H9 (cell line): ENCODE measurements at regions not wholly inside any gene's neighbourhood (a gene's known extent, or its start where the extent isn't known, plus 50 kb on each side); places are given as distances from the start of the nearest gene placed in this dataset.

Experiments
- DNase-seq: peaks from one replicate; pipeline ENCODE4 v3.0.0-alpha.2; 2017
- H2AFZ ChIP-seq: one replicate; pipeline ENCODE4 v1.6.1; 2013; ENCODE audit warnings: mild to moderate bottlenecking, low read length, control low read depth, moderate library complexity
- H2AK5ac ChIP-seq: 2 replicates; pipeline ENCODE4 v1.6.1; 2013; ENCODE audit warnings: low read length, control low read depth, mixed read lengths; ENCODE audit not compliant: insufficient read length
- H2BK120ac ChIP-seq: one replicate; pipeline ENCODE4 v1.6.1; 2013; ENCODE audit warnings: low read depth, mild to moderate bottlenecking, low read length, control low read depth, inconsistent platforms; ENCODE audit not compliant: poor library complexity, severe bottlenecking
- H2BK12ac ChIP-seq: 2 replicates; pipeline ENCODE4 v1.6.1; 2013; ENCODE audit warnings: low read length, control low read depth, mixed read lengths, low read depth; ENCODE audit not compliant: insufficient read length
- H2BK15ac ChIP-seq: 2 replicates; pipeline ENCODE4 v1.6.1; 2013; ENCODE audit warnings: low read depth, low read length, control low read depth
- H2BK20ac ChIP-seq: one replicate; pipeline ENCODE4 v1.6.1; 2013; ENCODE audit warnings: low read depth, mild to moderate bottlenecking, low read length, control low read depth, inconsistent platforms; ENCODE audit not compliant: poor library complexity, severe bottlenecking
- H2BK5ac ChIP-seq: 2 replicates; pipeline ENCODE4 v1.6.1; 2013; ENCODE audit warnings: low read length, control low read depth, mixed read lengths; ENCODE audit not compliant: insufficient read length
- H3K14ac ChIP-seq: 2 replicates; pipeline ENCODE4 v1.6.1; 2013; ENCODE audit warnings: low read length, control low read depth; ENCODE audit not compliant: insufficient read depth
- H3K18ac ChIP-seq: 2 replicates; pipeline ENCODE4 v1.6.1; 2013; ENCODE audit warnings: low read depth, mild to moderate bottlenecking, mixed read lengths, low read length, control low read depth; ENCODE audit not compliant: insufficient read length
- H3K23ac ChIP-seq: 2 replicates; pipeline ENCODE4 v1.6.1; 2013; ENCODE audit warnings: low read length, control low read depth, mixed read lengths, low read depth; ENCODE audit not compliant: insufficient read length
- H3K23me2 ChIP-seq: 2 replicates; pipeline ENCODE4 v1.6.1; 2013; ENCODE audit warnings: low read depth, mild to moderate bottlenecking, mixed read lengths, low read length, control low read depth; ENCODE audit not compliant: insufficient read length, poor library complexity, severe bottlenecking
- H3K27ac ChIP-seq: 2 replicates; pipeline ENCODE4 v1.5.1; 2013; ENCODE audit warnings: low read length, control low read depth, mixed read lengths, low read depth; ENCODE audit not compliant: insufficient read length
- H3K27me3 ChIP-seq: 2 replicates; pipeline ENCODE4 v1.6.1; 2013; ENCODE audit warnings: low read length, control low read depth, inconsistent platforms; ENCODE audit not compliant: insufficient read depth
- H3K4ac ChIP-seq: 2 replicates; pipeline ENCODE4 v1.6.1; 2013; ENCODE audit warnings: low read depth, mild to moderate bottlenecking, control low read depth, inconsistent platforms, low read length, moderate library complexity
- H3K4me1 ChIP-seq: 2 replicates; pipeline ENCODE4 v1.6.1; 2013; ENCODE audit warnings: low read length, control low read depth, inconsistent platforms; ENCODE audit not compliant: insufficient read depth
- H3K4me2 ChIP-seq: 2 replicates; pipeline ENCODE4 v1.6.1; 2013; ENCODE audit warnings: low read length, control low read depth, mixed read lengths; ENCODE audit not compliant: insufficient read length, insufficient read depth
- H3K56ac ChIP-seq: 2 replicates; pipeline ENCODE4 v1.6.1; 2013; ENCODE audit warnings: low read depth, mild to moderate bottlenecking, mixed read lengths, low read length, control low read depth; ENCODE audit not compliant: insufficient read length
- H3K79me1 ChIP-seq: 2 replicates; pipeline ENCODE4 v1.6.1; 2013; ENCODE audit warnings: low read depth, mild to moderate bottlenecking, moderate library complexity, low read length, control low read depth, inconsistent platforms; ENCODE audit not compliant: insufficient read depth, poor library complexity, severe bottlenecking
- H3K79me2 ChIP-seq: 2 replicates; pipeline ENCODE4 v1.6.1; 2013; ENCODE audit warnings: low read length, control low read depth, inconsistent platforms; ENCODE audit not compliant: insufficient read depth
- H3K9ac ChIP-seq: 2 replicates; pipeline ENCODE4 v1.6.1; 2013; ENCODE audit warnings: low read length, control low read depth, mixed read lengths; ENCODE audit not compliant: insufficient read length; ENCODE audit errors: extremely low read depth
- H3K9me3 ChIP-seq: one replicate; pipeline ENCODE4 v1.6.1; 2013; ENCODE audit warnings: low read depth, low read length, inconsistent platforms; ENCODE audit not compliant: control insufficient read depth
- H3T11ph ChIP-seq: one replicate; pipeline ENCODE4 v1.6.1; 2013; ENCODE audit warnings: mild to moderate bottlenecking, low read length, control low read depth, inconsistent platforms
- H4K20me1 ChIP-seq: one replicate; pipeline ENCODE4 v1.6.1; 2013; ENCODE audit not compliant: control insufficient read depth, insufficient read length, insufficient read depth
- H4K5ac ChIP-seq: 2 replicates; pipeline ENCODE4 v1.6.1; 2013; ENCODE audit warnings: low read depth, mild to moderate bottlenecking, mixed read lengths, low read length, control low read depth; ENCODE audit not compliant: insufficient read length
- H4K8ac ChIP-seq: replicated peaks from 2 replicates; pipeline ENCODE4 v1.6.1; 2013; ENCODE audit warnings: low read length, control low read depth, mixed read lengths, low read depth; ENCODE audit not compliant: insufficient read length
- H4K91ac ChIP-seq: 2 replicates; pipeline ENCODE4 v1.6.1; 2013; ENCODE audit warnings: low read depth, mild to moderate bottlenecking, moderate library complexity, mixed read lengths, low read length, control low read depth; ENCODE audit not compliant: insufficient read length
- H3K27ac Mint-ChIP-seq, 3 experiments: 2 replicates in 2 of 3; 3 replicates in 1 of 3; pipeline ENCODE4 v1.8.0; 2020 to 2021; ENCODE audit warnings: mixed read lengths in 3 of 3, mild to moderate bottlenecking in 1 of 3, moderate library complexity in 1 of 3
- H3K27me3 Mint-ChIP-seq: 2 replicates; pipeline ENCODE4 v1.8.0; 2021; ENCODE audit warnings: low read depth, mild to moderate bottlenecking, moderate library complexity, mixed read lengths
- H3K36me3 Mint-ChIP-seq, 3 experiments: 2 replicates in 2 of 3; 3 replicates in 1 of 3; pipeline ENCODE4 v1.8.0; 2020 to 2021; ENCODE audit warnings: low read depth in 3 of 3, mixed read lengths in 3 of 3; ENCODE audit not compliant: insufficient read depth in 1 of 3
- H3K4me1 Mint-ChIP-seq, 2 experiments: 2 replicates each; pipeline ENCODE4 v1.8.0; 2020; ENCODE audit warnings: mixed read lengths in 2 of 2
- H3K4me3 Mint-ChIP-seq, 2 experiments: 2 replicates in 1 of 2; 3 replicates in 1 of 2; pipeline ENCODE4 v1.8.0; 2020 to 2021; ENCODE audit warnings: mild to moderate bottlenecking in 2 of 2, mixed read lengths in 2 of 2, moderate library complexity in 1 of 2
- H3K9me3 Mint-ChIP-seq, 2 experiments: 2 replicates in 1 of 2; 3 replicates in 1 of 2; pipeline ENCODE4 v1.8.0; 2020; ENCODE audit warnings: mild to moderate bottlenecking in 2 of 2, mixed read lengths in 2 of 2, moderate library complexity in 1 of 2
- CTCF ChIP-seq: fragments of 200-600 bp; sonication (generic); conservative IDR thresholded peaks from 3 replicates; pipeline ENCODE4 v1.8.0; 2021; ENCODE audit warnings: antibody characterized with exemption, mild to moderate bottlenecking
- WGBS: extraction: QIAGEN DNeasy Blood & Tissue Kit; methylation state at CpG from one replicate; pipeline ENCODE4 v1.1.7; 2013; ENCODE audit warnings: missing lambda C conversion rate, low lambda C conversion rate, mixed read lengths; ENCODE audit not compliant: insufficient read length; ENCODE audit errors: extremely low coverage; 5-methylcytosine and 5-hydroxymethylcytosine counted together

GRCh38 chr15:62249501-62249900 lies 84.4 kb upstream of the C2CD4B start:
- Histone ChIP-seq H3K79me1 (no peaks in the 10 kb centered on the region), H4K91ac (no peak overlapping the region), H3K4ac (no peak overlapping the region), H3K18ac (no peak overlapping the region), H3K27ac (no peak overlapping the region), H2BK15ac (no peak overlapping the region), H3K4me2 (no peak overlapping the region), H2AK5ac (no peak overlapping the region), H2BK20ac (no peak overlapping the region), H3K4me1 (no peaks in the 10 kb centered on the region), H3K27me3 (no peaks in the 10 kb centered on the region), H3K14ac (no peak overlapping the region), H2BK5ac (no peak overlapping the region), H3K56ac (no peak overlapping the region), H3K9me3 (no peaks in the 10 kb centered on the region), H4K8ac (no peak overlapping the region), H3K79me2 (no peaks in the 10 kb centered on the region), H2BK12ac (no peak overlapping the region), H3K23ac (no peak overlapping the region), H3K23me2 (no peaks in the 10 kb centered on the region), H3T11ph (no peak overlapping the region), H4K5ac (no peak overlapping the region), H3K9ac (no peak overlapping the region), H2AFZ (no peak overlapping the region), H2BK120ac (no peak overlapping the region), H4K20me1 (no peaks in the 10 kb centered on the region)
- 0 out of 5 replicates have a peak, but pooled peaks cover 0 to under 1% of the 10 kb centered on the region in 2 experiments for H3K9me3 Mint-ChIP-seq
- H3K36me3 Mint-ChIP-seq: no peaks in the 10 kb centered on the region
- H3K4me3 Mint-ChIP-seq: no peak overlapping the region
- WGBS: no CpG with 5 or more reads among the region's 4 CpGs
- H3K27me3 Mint-ChIP-seq: peaks cover 10% of the 10 kb centered on the region
- no peak for DNase-seq
- TF ChIP-seq CTCF: no peak
- no peak overlapping the region for H3K27ac Mint-ChIP-seq
- peaks cover 7 to 20% of the 10 kb centered on the region in 2 experiments for H3K4me1 Mint-ChIP-seq
